SK-N-SH (cell line): ENCODE measurements at regions not wholly inside any gene's neighbourhood (a gene's known extent, or its start where the extent isn't known, plus 50 kb on each side); places are given as distances from the start of the nearest gene placed in this dataset.

Source experiments
- CTCF ChIA-PET: fragments of 300-600, 350-600 bp; formaldehyde crosslinking; extraction: SDS; loops from one replicate; lab custom pipeline; 2021; lab: Yijun Ruan, JAX
- POLR2A ChIA-PET: fragments of 350-600 bp; sonication (Branson Sonifier 250); formaldehyde crosslinking; extraction: SDS; loops from one replicate; lab custom pipeline; 2020; ENCODE audit warnings: antibody characterized with exemption, inconsistent platforms; lab: Yijun Ruan, JAX
- DNase-seq: peaks from one replicate; pipeline ENCODE4 v3.0.0; 2012
- H2AFZ ChIP-seq: fragments of 200-600 bp; sonication (generic); 2 replicates; pipeline ENCODE4 v1.8.1; 2016; ENCODE audit warnings: antibody characterized with exemption, mild to moderate bottlenecking, low read depth
- H3F3A ChIP-seq: fragments of 200-600 bp; sonication (generic); replicated peaks from 2 replicates; pipeline ENCODE3; 2016; ENCODE audit warnings: antibody characterized with exemption, mild to moderate bottlenecking; ENCODE audit not compliant: insufficient read depth
- H3K27ac ChIP-seq, 2 experiments: fragments of 200-500 bp in 1 of 2; fragments of 200-600 bp in 1 of 2; sonication (Bioruptor generic) in 1 of 2; sonication (generic), shearing (Covaris generic) in 1 of 2; 2 replicates each; pipeline versions ENCODE4 v1.5.1 to v1.6.1; 2014 to 2016; ENCODE audit warnings: low read depth in 2 of 2, inconsistent platforms in 1 of 2, low read length in 1 of 2, mild to moderate bottlenecking in 1 of 2, mixed read lengths in 1 of 2
- H3K27me3 ChIP-seq: fragments of 200-600 bp; sonication (generic), shearing (Covaris generic); 2 replicates; pipeline ENCODE4 v1.6.1; 2016; ENCODE audit warnings: mixed run types; ENCODE audit not compliant: insufficient read depth
- H3K36me3 ChIP-seq, 2 experiments: fragments of 200-500 bp in 1 of 2; fragments of 200-600 bp in 1 of 2; sonication (Bioruptor generic) in 1 of 2; sonication (generic) in 1 of 2; replicated peaks in 1 of 2; 2 replicates each; pipeline versions ENCODE3 to v1.5.1; 2014 to 2016; ENCODE audit warnings: low read length in 1 of 2, mild to moderate bottlenecking in 1 of 2; ENCODE audit not compliant: insufficient read depth in 2 of 2, control insufficient read depth in 1 of 2
- H3K4me1 ChIP-seq, 2 experiments: fragments of 200-500 bp in 1 of 2; fragments of 200-600 bp in 1 of 2; sonication (Bioruptor generic) in 1 of 2; sonication (generic), shearing (Covaris generic) in 1 of 2; 2 replicates each; pipeline versions ENCODE4 v1.5.1 to v1.6.1; 2014 to 2016; ENCODE audit warnings: low read depth in 1 of 2, low read length in 1 of 2, mixed run types in 1 of 2; ENCODE audit not compliant: insufficient read depth in 2 of 2, control insufficient read depth in 1 of 2
- H3K4me2 ChIP-seq: fragments of 200-600 bp; sonication (generic), shearing (Covaris generic); 2 replicates; pipeline ENCODE4 v1.6.1; 2017; ENCODE audit warnings: mixed run types
- H3K4me3 ChIP-seq, 2 experiments: fragments of 200-500 bp in 1 of 2; fragments of 200-600 bp in 1 of 2; sonication (Bioruptor generic) in 1 of 2; sonication (generic), shearing (Covaris generic) in 1 of 2; 2 replicates each; pipeline versions ENCODE4 v1.5.1 to v1.8.1; 2014 to 2016; ENCODE audit warnings: low read depth in 2 of 2, inconsistent platforms in 1 of 2, low read length in 1 of 2, mild to moderate bottlenecking in 1 of 2, mixed read lengths in 1 of 2, moderate library complexity in 1 of 2
- H3K79me2 ChIP-seq: fragments of 200-600 bp; sonication (generic); 2 replicates; pipeline ENCODE4 v1.8.1; 2017; ENCODE audit warnings: mild to moderate bottlenecking; ENCODE audit not compliant: insufficient read depth
- H3K9ac ChIP-seq: fragments of 200-600 bp; sonication (generic); 2 replicates; pipeline ENCODE4 v1.6.1; 2017; ENCODE audit warnings: mixed run types
- H3K9me2 ChIP-seq: fragments of 200-600 bp; sonication (generic); 2 replicates; pipeline ENCODE4 v1.6.1; 2017; ENCODE audit warnings: mixed run types
- H3K9me3 ChIP-seq: fragments of 200-600 bp; sonication (generic); 2 replicates; pipeline ENCODE4 v1.6.1; 2017; ENCODE audit warnings: mixed run types, mild to moderate bottlenecking, moderate library complexity
- H4K20me1 ChIP-seq: fragments of 200-600 bp; sonication (generic); 2 replicates; pipeline ENCODE4 v1.6.1; 2017; ENCODE audit warnings: mild to moderate bottlenecking, mixed run types; ENCODE audit not compliant: insufficient read depth
- CHD2 ChIP-seq: fragments of 150-350 bp; IDR thresholded peaks from 2 replicates; pipeline ENCODE4 v1.6.1; 2018; ENCODE audit warnings: low read length; ENCODE audit not compliant: partially characterized antibody
- EZH2phosphoT487 ChIP-seq: fragments of 200-600 bp; sonication (generic); IDR thresholded peaks from 2 replicates; pipeline ENCODE4 v1.6.1; 2017; ENCODE audit warnings: low read depth, mixed run types, mild to moderate bottlenecking, antibody characterized with exemption, moderate library complexity, borderline replicate concordance
- FOSL2 ChIP-seq: IDR thresholded peaks from 2 replicates; pipeline ENCODE4 v1.4.0; 2012; ENCODE audit warnings: low read depth, mild to moderate bottlenecking, moderate library complexity, borderline replicate concordance
- FOXJ3 ChIP-seq: sonication (generic); formaldehyde crosslinking; IDR thresholded peaks from 2 replicates; pipeline ENCODE4 v1.5.1; 2020; ENCODE audit warnings: mild to moderate bottlenecking, missing genetic modification reagents
- GABPA ChIP-seq: IDR thresholded peaks from 2 replicates; pipeline ENCODE4 v1.4.0; 2012; ENCODE audit warnings: low read depth, mild to moderate bottlenecking
- JUND ChIP-seq: IDR thresholded peaks from 2 replicates; pipeline ENCODE4 v1.4.0; 2012
- MEF2A ChIP-seq: IDR thresholded peaks from 2 replicates; pipeline ENCODE4 v1.4.0; 2012; ENCODE audit warnings: low read depth, borderline replicate concordance
- MXI1 ChIP-seq: IDR thresholded peaks from 2 replicates; pipeline ENCODE4 v1.6.1; 2012; ENCODE audit warnings: mild to moderate bottlenecking, low read depth, low read length, improper control_type of control experiment
- NRF1 ChIP-seq: IDR thresholded peaks from 2 replicates; pipeline ENCODE4 v1.6.1; 2012; ENCODE audit warnings: low read depth, mild to moderate bottlenecking, low read length
- POLR2AphosphoS5 ChIP-seq: IDR thresholded peaks from 2 replicates; pipeline ENCODE4 v1.6.1; 2012; ENCODE audit warnings: low read depth, low read length
- RCOR1 ChIP-seq: fragments of 150-350 bp; IDR thresholded peaks from 2 replicates; pipeline ENCODE4 v1.6.1; 2017; ENCODE audit warnings: antibody characterized with exemption, low read length
- REST ChIP-seq: IDR thresholded peaks from 2 replicates; pipeline ENCODE4 v1.6.1; 2012; ENCODE audit warnings: mild to moderate bottlenecking, low read depth, low read length, moderate library complexity
- RXRA ChIP-seq: IDR thresholded peaks from 2 replicates; pipeline ENCODE4 v1.4.0; 2012; ENCODE audit warnings: low read depth, mild to moderate bottlenecking, borderline replicate concordance
- SIN3A ChIP-seq: IDR thresholded peaks from 2 replicates; pipeline ENCODE4 v1.6.1; 2012; ENCODE audit warnings: low read depth, mild to moderate bottlenecking, low read length, moderate library complexity, borderline replicate concordance
- SMC3 ChIP-seq: IDR thresholded peaks from 2 replicates; pipeline ENCODE4 v1.6.1; 2012; ENCODE audit warnings: low read depth, low read length, improper control_type of control experiment
- TAF1 ChIP-seq: IDR thresholded peaks from 2 replicates; pipeline ENCODE4 v1.6.1; 2012; ENCODE audit warnings: low read depth, mild to moderate bottlenecking, low read length, moderate library complexity, borderline replicate concordance
- TCF12 ChIP-seq: IDR thresholded peaks from 2 replicates; pipeline ENCODE4 v1.4.0; 2012
- USF2 ChIP-seq: fragments of 150-350 bp; IDR thresholded peaks from 2 replicates; pipeline ENCODE4 v1.6.1; 2017; ENCODE audit warnings: antibody characterized with exemption, low read length, low read depth, borderline replicate concordance
- ZBTB33 ChIP-seq: IDR thresholded peaks from 2 replicates; pipeline ENCODE4 v1.4.0; 2012; ENCODE audit warnings: low read depth, borderline replicate concordance
- WGBS: methylation state at CpG from one replicate; pipeline ENCODE4 v1.1.6; 2017; ENCODE audit warnings: low lambda C conversion rate; 5-methylcytosine and 5-hydroxymethylcytosine counted together

- TF ChIP-seq ZBTB33 = no peak
- TF ChIP-seq SMC3 = no peak
- no peak for TF ChIP-seq SIN3A
- TF ChIP-seq FOSL2 = no peak
- no peak for TF ChIP-seq MEF2A
These were observed 510.0 kb downstream of the LTN1 start (continued) for GRCh38 chr21:28482657-28483056.

- no peaks in the 10 kb centered on the region for H3K79me2 ChIP-seq
- no peaks in the 10 kb centered on the region for H3K9me2 ChIP-seq
- H3K4me3 ChIP-seq = no peak overlapping the region
- TF ChIP-seq RXRA (no peak), CHD2 (no peak), JUND (no peak), USF2 (no peak), RCOR1 (no peak), TCF12 (no peak), NRF1 (no peak), GABPA (no peak), POLR2AphosphoS5 (no peak), SMC3 (no peak), REST (no peak), ZBTB33 (no peak), EZH2phosphoT487 (no peak), MXI1 (no peak), TAF1 (no peak), FOXJ3 (no peak), FOSL2 (no peak), MEF2A (no peak)
- DNase-seq = no peak
- H3K4me2 ChIP-seq = no peak overlapping the region
- no peak overlapping the region for H3K9ac ChIP-seq
- H3K36me3 ChIP-seq = no peaks in the 10 kb centered on the region
- no peaks in the 10 kb centered on the region for H3K27me3 ChIP-seq
- H3K4me1 ChIP-seq = no peaks in the 10 kb centered on the region; a peak in 1 of 4 replicates
- H3K9me3 ChIP-seq = no peaks in the 10 kb centered on the region
- H3F3A ChIP-seq = no peaks in the 10 kb centered on the region
- no peaks in the 10 kb centered on the region for H4K20me1 ChIP-seq
- ChIA-PET CTCF (no interaction called here), POLR2A (no interaction called here)
- H3K27ac ChIP-seq = no peak overlapping the region
- WGBS = 69% methylated on average over 5 of the region's 5 CpGs
- no peak overlapping the region for H2AFZ ChIP-seq
These were observed 512.2 kb downstream of the LTN1 start for GRCh38 chr21:28480470-28480869.
